Fibroblast of skin of right biceps (primary cell): ENCODE measurements at regions not wholly inside any gene's neighbourhood (a gene's known extent, or its start where the extent isn't known, plus 50 kb on each side); places are given as distances from the start of the nearest gene placed in this dataset.
"Not testable (repeated sequence)": the region's sequence is repeated elsewhere in the genome, so short reads cannot be mapped to it uniquely, and the experiment has no call there.

Source experiments
- DNase-seq: peaks from one replicate; pipeline ENCODE4 v3.0.0-alpha.2; 2013

DNA sequence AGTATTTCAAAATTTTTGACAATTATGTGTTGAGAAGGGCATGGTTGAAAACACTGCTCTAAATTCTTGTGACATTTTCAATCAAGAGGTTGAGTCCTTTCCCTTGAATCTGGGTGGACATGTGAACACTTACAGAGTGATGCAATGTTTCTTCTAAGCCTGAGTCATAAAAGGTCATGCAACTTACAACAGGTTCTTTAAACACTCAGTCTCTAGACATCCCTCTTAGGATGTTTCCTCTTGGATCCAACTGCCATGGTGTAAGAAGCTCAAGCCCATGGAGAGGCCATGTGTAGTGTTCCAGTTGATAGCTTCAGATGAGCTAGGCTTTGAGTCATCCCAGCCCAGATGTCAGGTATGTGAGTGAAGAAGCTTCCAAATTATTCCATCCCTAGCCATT is 232.2 kb upstream of the MAOA start:
- no peak for DNase-seq

DNA sequence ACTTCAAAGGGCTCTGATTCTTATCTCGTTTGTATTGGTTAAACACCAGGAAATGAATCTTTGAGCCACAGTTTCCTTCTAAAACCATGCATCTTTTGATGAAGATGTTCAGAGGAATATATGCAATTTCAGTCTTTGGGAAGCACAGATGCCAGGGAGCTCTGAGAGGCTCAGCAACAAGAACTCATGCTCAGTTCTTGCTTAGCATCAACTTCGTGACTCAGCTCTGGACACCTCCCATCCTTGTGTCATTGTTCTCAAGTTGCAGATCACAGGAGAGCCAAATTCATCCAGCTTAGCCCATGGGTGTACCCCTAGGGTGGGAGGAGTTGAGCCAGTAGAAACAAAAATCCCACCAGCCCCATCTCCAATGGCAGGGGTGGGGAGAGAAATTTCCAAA is 219.6 kb upstream of the MAOA start:
- DNase-seq: no peak

DNA sequence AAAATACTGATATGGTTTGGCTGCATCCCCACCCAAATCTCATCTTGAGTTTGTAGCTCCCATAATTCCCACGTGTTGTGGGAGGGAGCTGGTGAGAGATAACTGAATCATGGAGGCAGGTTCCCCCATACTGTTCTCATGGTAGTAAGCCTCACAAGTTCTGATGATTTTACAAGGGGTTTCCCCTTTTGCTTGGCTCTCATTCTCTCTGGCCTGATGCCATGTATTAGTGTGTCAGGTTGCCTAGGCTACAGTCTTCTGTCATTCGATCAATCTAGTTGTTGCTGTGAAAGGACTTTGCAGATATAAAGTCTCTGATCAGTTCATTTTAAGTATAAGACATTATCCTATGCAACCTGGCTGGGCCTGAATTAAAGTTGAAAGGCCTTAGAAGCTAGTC is 209.3 kb upstream of the MAOA start:
- DNase-seq: no peak

- DNase-seq: no peak
Observed at GRCh38 chrX:43448688-43449087, 207.4 kb upstream of the MAOA start.

DNA sequence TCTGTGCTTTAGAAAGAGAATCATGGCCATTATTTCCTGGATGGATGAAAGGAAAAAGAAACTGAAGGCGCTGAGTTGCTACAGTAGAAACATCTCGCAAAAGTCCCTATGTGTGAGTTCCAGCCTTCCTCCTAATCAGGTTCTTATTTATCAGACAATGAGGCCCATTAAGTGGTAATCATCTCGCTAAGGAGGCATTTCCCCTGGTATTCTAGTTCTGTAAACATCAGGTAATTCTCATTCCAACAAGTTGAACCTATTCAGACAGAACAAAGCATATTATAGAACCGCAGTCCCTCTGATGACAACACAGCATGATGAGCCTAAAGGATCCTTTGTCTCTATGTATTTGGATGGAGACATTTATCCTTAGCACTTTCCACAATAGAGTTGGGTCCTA is 205.7 kb upstream of the MAOA start:
- DNase-seq: no peak

- DNase-seq: not testable (repeated sequence)
Observed at GRCh38 chrX:43451976-43452686, 204.0 kb upstream of the MAOA start.

GRCh38 chrX:43456063-43456462 is 200.0 kb upstream of the MAOA start:
- DNase-seq: no peak

DNA sequence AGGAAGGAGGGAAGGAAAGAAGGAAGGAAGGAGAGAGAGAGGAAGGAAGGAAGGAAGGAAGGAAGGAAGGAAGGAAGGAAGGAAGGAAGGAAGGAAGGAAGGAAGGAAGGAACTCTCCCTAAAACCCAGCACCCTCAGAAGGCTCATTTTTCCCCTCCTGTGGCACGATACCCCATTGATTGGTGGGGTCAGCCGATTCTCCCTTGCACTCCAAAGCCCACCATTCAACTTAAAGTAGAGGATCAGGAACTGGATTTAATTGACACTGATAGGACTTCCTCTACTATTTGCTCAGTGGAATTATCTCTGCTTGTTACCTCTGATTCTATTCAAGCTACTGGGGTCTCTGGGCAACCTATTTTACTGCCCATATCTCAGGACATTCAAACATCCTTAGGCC is 199.2 kb upstream of the MAOA start:
- DNase-seq: no peak

GRCh38 chrX:43467608-43468234 is 188.4 kb upstream of the MAOA start:
- DNase-seq: no peak

GRCh38 chrX:43469391-43470054 is 186.6 kb upstream of the MAOA start:
- no peak for DNase-seq

DNA sequence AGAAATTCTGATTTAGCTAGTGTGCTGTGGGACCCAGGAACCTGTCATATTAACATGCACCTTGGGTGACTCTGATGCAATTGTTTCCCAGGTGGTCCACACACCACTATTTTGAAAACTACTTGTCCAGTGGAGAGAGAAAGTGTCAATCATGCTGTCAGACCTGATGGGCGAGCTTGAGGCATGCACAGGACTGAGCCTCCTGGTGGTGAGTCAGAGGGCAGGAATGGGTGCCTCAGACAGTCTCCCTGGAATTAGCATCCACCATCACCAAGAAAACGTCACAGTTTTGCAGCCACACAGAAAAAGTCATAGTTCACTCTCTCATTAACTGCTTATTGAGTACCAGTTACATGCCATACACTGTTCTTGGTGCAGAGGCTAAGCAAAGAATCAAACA is 181.8 kb upstream of the MAOA start:
- no peak for DNase-seq

GRCh38 chrX:43479070-43479469 is 177.0 kb upstream of the MAOA start:
- DNase-seq: no peak

- no peak for DNase-seq
Observed at GRCh38 chrX:43479850-43480249, 176.2 kb upstream of the MAOA start.

GRCh38 chrX:43481576-43481975 is 174.5 kb upstream of the MAOA start:
- no peak for DNase-seq

DNA sequence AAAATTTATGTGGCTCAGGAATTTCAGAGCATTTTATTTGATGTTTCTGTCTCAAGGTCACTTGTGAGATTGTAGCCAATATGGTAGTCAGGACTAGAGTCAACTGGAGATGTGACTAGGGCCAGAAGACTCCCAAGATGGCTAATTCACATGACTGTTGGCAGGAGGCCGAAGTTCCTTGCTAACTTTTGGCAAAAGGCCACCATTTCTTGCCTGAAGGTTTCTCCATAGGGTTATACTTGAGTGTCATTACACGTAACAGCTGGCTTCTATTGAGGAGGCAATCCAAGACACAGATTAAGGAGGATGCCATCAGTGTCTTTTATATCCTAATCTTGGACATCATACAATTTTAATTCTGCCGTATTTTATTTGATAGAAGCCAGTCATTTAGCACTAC is 162.3 kb upstream of the MAOA start:
- peak; percentile 0 for DNase-seq

DNA sequence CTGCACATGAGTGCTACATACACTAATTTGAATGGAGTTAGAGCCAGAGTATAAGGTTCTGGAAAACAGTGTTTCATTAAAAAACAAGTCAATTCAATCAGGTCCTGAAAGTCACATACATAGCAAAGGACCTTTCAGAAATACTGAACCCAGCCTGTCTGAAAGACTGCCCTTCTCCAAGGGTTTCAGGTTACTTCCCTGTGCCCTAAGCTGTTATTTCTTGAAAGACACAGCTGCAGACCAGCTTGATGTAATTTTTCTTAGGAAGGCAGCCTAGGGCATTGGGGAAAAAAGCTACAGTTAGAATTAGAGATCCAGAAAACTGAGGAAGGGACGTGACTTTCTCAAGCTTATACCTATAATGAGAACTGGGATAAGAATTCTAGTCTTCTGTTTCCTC is 155.9 kb upstream of the MAOA start:
- DNase-seq: no peak

DNA sequence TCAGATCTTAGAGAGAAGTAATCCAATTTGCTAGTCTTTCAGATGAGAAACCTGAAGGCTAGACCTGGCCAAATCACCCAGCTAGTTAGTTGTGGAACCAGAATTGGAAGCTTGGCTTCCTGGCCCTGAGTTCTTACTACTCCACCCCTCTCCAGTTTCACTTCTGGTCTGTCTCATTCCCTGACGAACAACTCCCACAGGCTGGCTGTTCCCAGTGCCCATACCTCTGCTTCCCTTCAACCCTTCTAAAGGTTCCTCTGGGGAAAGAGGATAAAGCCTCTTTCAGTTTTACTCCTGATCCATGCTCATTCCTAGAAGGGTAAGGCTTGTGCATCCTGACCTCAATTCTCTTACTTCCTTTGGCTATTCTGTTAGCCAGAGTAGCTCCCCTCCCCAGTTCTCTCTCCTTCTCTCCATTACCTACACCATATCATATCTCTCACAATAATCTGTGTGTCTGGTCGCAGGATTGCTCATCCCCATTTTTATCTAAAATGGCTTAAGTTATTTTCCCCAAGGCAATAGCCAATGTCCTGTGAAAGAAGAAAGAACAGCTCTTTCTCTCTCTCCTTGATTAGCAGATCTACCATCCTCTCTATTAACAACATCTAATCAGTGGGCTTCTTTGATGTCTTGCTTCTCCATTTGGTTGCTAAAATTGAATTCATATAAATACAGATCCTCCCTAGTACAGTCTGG is 155.0 kb upstream of the MAOA start:
- no peak for DNase-seq

DNA sequence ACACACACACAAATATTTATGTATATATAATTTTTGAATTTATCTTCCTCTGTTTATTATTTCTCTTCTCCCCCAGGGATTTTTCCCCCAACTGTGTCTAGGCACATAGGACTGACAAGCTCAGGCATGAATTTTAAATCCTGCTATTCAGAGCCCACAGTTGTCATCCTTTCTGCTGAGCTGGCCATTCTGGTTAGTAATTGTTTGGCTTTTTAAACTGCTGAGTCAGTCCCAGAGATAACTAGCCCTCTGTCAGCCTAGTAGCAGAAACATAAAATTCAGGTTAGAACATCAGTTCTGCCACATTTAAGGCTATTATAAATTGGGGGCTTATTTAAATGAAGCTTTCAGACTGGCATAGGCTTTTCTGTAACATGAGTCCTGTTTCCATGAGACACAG is 151.7 kb upstream of the MAOA start:
- no peak for DNase-seq

DNA sequence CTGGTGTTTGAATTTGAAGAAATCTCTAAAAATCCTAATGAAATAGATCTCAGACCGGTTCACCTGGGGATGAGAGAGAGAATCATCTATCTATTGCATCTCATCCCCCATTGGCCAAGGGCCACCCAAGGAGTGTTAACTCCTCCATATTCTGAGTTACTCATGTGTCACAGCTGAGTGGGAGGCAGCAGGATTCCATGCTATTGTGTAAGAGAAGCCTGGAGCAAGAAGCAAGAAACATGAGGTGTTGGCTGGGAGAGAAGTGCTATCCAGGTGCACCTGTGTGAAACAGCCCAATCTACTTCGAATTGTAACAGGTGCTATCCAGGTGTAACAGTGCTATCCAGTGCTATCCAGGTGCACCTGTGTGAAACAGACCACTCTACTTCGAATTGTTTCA is 150.3 kb upstream of the MAOA start:
- no peak for DNase-seq

- DNase-seq: no peak
Observed at GRCh38 chrX:43508694-43509093, 147.4 kb upstream of the MAOA start.

DNA sequence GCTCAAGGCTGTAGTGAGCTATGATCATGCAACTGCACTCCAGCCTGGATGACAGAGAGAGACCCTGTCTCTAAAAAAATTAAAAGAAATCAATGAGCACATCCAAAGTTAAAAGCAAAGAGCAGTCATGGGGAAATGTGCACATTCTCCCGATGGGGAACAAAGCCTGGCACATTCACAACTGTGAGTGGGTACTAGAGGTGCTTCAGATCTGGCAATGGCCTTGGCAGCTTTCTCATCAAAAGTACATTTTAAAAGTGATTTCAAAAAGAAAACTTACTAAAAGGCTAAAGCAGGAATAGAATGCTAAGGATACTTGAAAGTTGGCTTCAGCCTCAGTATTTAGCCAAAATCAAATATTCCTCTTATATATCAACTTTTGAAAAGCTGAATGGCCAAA is 145.9 kb upstream of the MAOA start:
- DNase-seq: no peak

- DNase-seq: no peak
Observed at GRCh38 chrX:43513085-43513484, 143.0 kb upstream of the MAOA start.

DNA sequence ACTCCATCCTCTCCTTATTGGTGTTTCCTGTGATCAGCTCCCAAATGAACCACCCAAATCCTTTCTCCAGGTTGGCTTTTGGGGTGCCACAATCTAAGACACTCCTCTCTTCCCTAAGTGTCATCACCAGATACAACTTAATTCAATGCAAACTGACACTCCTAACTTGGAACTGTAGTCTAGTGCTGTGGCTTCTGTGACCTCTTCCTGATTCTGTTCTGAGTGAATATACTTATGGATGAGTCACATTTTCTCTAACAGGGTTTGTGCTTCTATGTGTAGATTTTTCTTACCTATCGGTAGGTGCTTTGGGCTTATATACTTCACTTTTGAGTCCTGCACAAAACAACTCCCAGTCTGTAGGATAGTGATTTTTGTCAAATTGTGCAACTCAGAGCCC is 141.3 kb upstream of the MAOA start:
- DNase-seq: no peak

- no peak for DNase-seq
Observed at GRCh38 chrX:43522582-43522981, 133.5 kb upstream of the MAOA start.
